DND-41 (cell line): ENCODE measurements at regions not wholly inside any gene's neighbourhood (a gene's known extent, or its start where the extent isn't known, plus 50 kb on each side); places are given as distances from the start of the nearest gene placed in this dataset.

ENCODE experiments used
- CTCF ChIP-seq: IDR thresholded peaks from 2 replicates; pipeline ENCODE4 v1.5.1; 2012; ENCODE audit warnings: borderline replicate concordance, low read length, moderate library complexity, mild to moderate bottlenecking; ENCODE audit not compliant: poor library complexity, severe bottlenecking; ENCODE audit errors: extremely low read depth
- EZH2 ChIP-seq: IDR thresholded peaks from 3 replicates; pipeline ENCODE4 v1.6.1; 2012; ENCODE audit warnings: borderline replicate concordance, low read depth, mild to moderate bottlenecking, moderate library complexity, low read length, inconsistent platforms; ENCODE audit not compliant: severe bottlenecking

- TF ChIP-seq EZH2 = no peak
- no peak for TF ChIP-seq CTCF
Measured at GRCh38 chr3:150300852-150301517, 107.1 kb upstream of the TSC22D2 start.
